Lower leg skin (tissue), 3 donors: ENCODE measurements at regions not wholly inside any gene's neighbourhood (a gene's known extent, or its start where the extent isn't known, plus 50 kb on each side); places are given as distances from the start of the nearest gene placed in this dataset.

ENCODE experiments used
- POLR2A ChIP-seq, 2 donors: fragments of 450-650 bp; IDR thresholded peaks; one replicate each; pipeline ENCODE4 v1.6.1; 2016 to 2017; ENCODE audit warnings: antibody characterized with exemption in 2 of 2, mild to moderate bottlenecking in 1 of 2, moderate library complexity in 1 of 2
- TF ChIP-seq, protein P1 (sequence below), 3 donors: fragments of 450-650 bp; IDR thresholded peaks; one replicate each; pipeline ENCODE4 v1.5.1; 2016; ENCODE audit warnings: antibody characterized with exemption in 3 of 3, mild to moderate bottlenecking in 3 of 3, moderate library complexity in 2 of 3

- TF ChIP-seq, protein P1, sequence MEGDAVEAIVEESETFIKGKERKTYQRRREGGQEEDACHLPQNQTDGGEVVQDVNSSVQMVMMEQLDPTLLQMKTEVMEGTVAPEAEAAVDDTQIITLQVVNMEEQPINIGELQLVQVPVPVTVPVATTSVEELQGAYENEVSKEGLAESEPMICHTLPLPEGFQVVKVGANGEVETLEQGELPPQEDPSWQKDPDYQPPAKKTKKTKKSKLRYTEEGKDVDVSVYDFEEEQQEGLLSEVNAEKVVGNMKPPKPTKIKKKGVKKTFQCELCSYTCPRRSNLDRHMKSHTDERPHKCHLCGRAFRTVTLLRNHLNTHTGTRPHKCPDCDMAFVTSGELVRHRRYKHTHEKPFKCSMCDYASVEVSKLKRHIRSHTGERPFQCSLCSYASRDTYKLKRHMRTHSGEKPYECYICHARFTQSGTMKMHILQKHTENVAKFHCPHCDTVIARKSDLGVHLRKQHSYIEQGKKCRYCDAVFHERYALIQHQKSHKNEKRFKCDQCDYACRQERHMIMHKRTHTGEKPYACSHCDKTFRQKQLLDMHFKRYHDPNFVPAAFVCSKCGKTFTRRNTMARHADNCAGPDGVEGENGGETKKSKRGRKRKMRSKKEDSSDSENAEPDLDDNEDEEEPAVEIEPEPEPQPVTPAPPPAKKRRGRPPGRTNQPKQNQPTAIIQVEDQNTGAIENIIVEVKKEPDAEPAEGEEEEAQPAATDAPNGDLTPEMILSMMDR (IDR thresholded peaks at IDR 0.05): no peak
- TF ChIP-seq POLR2A (IDR thresholded peaks at IDR 0.05): no peak
These were observed 61.2 kb upstream of the SGK1 start for GRCh38 chr6:134379076-134379475.
